Hepatocyte (in vitro differentiated cells): ENCODE measurements at regions not wholly inside any gene's neighbourhood (a gene's known extent, or its start where the extent isn't known, plus 50 kb on each side); places are given as distances from the start of the nearest gene placed in this dataset.

ENCODE experiments used
- DNase-seq: peaks from one replicate; pipeline ENCODE4 v3.0.0-alpha.2; 2016; ENCODE audit warnings: low spot score
- H2AFZ ChIP-seq: fragments of 200-600 bp; sonication (generic); 2 replicates; pipeline ENCODE4 v1.6.0; 2016; ENCODE audit warnings: antibody characterized with exemption, mild to moderate bottlenecking
- H3K27ac ChIP-seq: fragments of 200-600 bp; sonication (generic); 2 replicates; pipeline ENCODE4 v1.5.1; 2016; ENCODE audit warnings: mild to moderate bottlenecking
- H3K27me3 ChIP-seq: fragments of 200-600 bp; sonication (generic); 2 replicates; pipeline ENCODE4 v1.6.1; 2016
- H3K36me3 ChIP-seq: fragments of 200-600 bp; sonication (generic); replicated peaks from 2 replicates; pipeline ENCODE4 v1.5.1; 2016; ENCODE audit warnings: low read depth; ENCODE audit not compliant: insufficient read depth
- H3K4me1 ChIP-seq: fragments of 200-600 bp; sonication (generic); 2 replicates; pipeline ENCODE4 v1.5.1; 2016; ENCODE audit warnings: mild to moderate bottlenecking, moderate library complexity; ENCODE audit not compliant: insufficient read depth
- H3K4me2 ChIP-seq: fragments of 200-600 bp; sonication (generic); 2 replicates; pipeline ENCODE4 v1.6.0; 2016
- H3K4me3 ChIP-seq: fragments of 200-600 bp; sonication (generic); 2 replicates; pipeline ENCODE4 v1.5.1; 2016; ENCODE audit warnings: mild to moderate bottlenecking
- H3K79me2 ChIP-seq: fragments of 200-600 bp; sonication (generic); 2 replicates; pipeline ENCODE4 v1.6.0; 2017; ENCODE audit warnings: mild to moderate bottlenecking
- H3K9me2 ChIP-seq: fragments of 200-600 bp; sonication (generic); replicated peaks from 2 replicates; pipeline ENCODE4 v1.6.0; 2017; ENCODE audit warnings: mild to moderate bottlenecking; ENCODE audit not compliant: insufficient read depth
- H3K9me3 ChIP-seq: fragments of 200-600 bp; sonication (generic); 2 replicates; pipeline ENCODE4 v1.5.1; 2016; ENCODE audit warnings: low read depth, mild to moderate bottlenecking
- H4K20me1 ChIP-seq: fragments of 200-600 bp; sonication (generic); 2 replicates; pipeline ENCODE4 v1.6.0; 2016; ENCODE audit warnings: mild to moderate bottlenecking; ENCODE audit not compliant: insufficient read depth, poor library complexity, severe bottlenecking
- CTCF ChIP-seq: fragments of 200-600 bp; sonication (generic); IDR thresholded peaks from 2 replicates; pipeline ENCODE4 v1.5.1; 2016; ENCODE audit warnings: antibody characterized with exemption, mild to moderate bottlenecking; ENCODE audit not compliant: poor library complexity
- EZH2 ChIP-seq: fragments of 200-600 bp; sonication (generic); IDR thresholded peaks from 2 replicates; pipeline ENCODE4 v1.6.1; 2016; ENCODE audit warnings: antibody characterized with exemption, mild to moderate bottlenecking, borderline replicate concordance
- EZH2phosphoT487 ChIP-seq: fragments of 200-600 bp; sonication (generic); IDR thresholded peaks from one replicate; pipeline ENCODE4 v1.6.1; 2018; ENCODE audit warnings: antibody characterized with exemption, mild to moderate bottlenecking, low read depth, moderate library complexity; ENCODE audit not compliant: unreplicated experiment, severe bottlenecking
- WGBS: methylation state at CpG from one replicate; pipeline ENCODE4 v1.1.6; 2016; ENCODE audit warnings: low lambda C conversion rate; ENCODE audit errors: missing lambda C conversion rate; 5-methylcytosine and 5-hydroxymethylcytosine counted together

- WGBS = 69% methylated on average over 2 of the region's 2 CpGs
- Histone ChIP-seq H3K79me2 (no peaks in the 10 kb centered on the region), H3K27me3 (no peaks in the 10 kb centered on the region), H3K4me3 (no peak overlapping the region), H4K20me1 (no peaks in the 10 kb centered on the region), H3K9me2 (no peaks in the 10 kb centered on the region), H3K27ac (no peak overlapping the region), H3K9me3 (no peaks in the 10 kb centered on the region), H3K4me1 (no peaks in the 10 kb centered on the region), H3K36me3 (no peaks in the 10 kb centered on the region), H2AFZ (no peak overlapping the region), H3K4me2 (no peak overlapping the region)
- no peak for TF ChIP-seq EZH2phosphoT487
- no peak for TF ChIP-seq EZH2
- no peak for TF ChIP-seq CTCF
- no peak for DNase-seq
Measured at GRCh38 chr14:27134200-27134599, 536.4 kb upstream of the NOVA1 start.

GRCh38 chr14:27145170-27145569 is 547.3 kb upstream of the NOVA1 start:
- Histone ChIP-seq H4K20me1 (no peaks in the 10 kb centered on the region), H3K9me3 (no peaks in the 10 kb centered on the region), H2AFZ (no peak overlapping the region), H3K27ac (no peak overlapping the region), H3K4me2 (no peak overlapping the region), H3K79me2 (no peaks in the 10 kb centered on the region), H3K9me2 (no peaks in the 10 kb centered on the region), H3K27me3 (no peaks in the 10 kb centered on the region), H3K36me3 (no peaks in the 10 kb centered on the region), H3K4me1 (no peaks in the 10 kb centered on the region), H3K4me3 (no peak overlapping the region)
- DNase-seq = no peak
- no peak for TF ChIP-seq EZH2
- no peak for TF ChIP-seq CTCF
- TF ChIP-seq EZH2phosphoT487 = no peak
- 96% methylated on average over 1 of the region's 1 CpG for WGBS

GRCh38 chr14:27148143-27148542 is 550.3 kb upstream of the NOVA1 start:
- Histone ChIP-seq H3K27ac (no peak overlapping the region), H3K27me3 (no peaks in the 10 kb centered on the region)
- DNase-seq = no peak

GRCh38 chr14:27164139-27164538 is 566.3 kb upstream of the NOVA1 start:
- Histone ChIP-seq H3K36me3 (no peaks in the 10 kb centered on the region), H3K79me2 (no peaks in the 10 kb centered on the region), H4K20me1 (no peaks in the 10 kb centered on the region), H3K27ac (no peak overlapping the region), H3K27me3 (no peaks in the 10 kb centered on the region), H3K4me3 (no peak overlapping the region), H3K4me1 (no peaks in the 10 kb centered on the region), H3K4me2 (no peak overlapping the region), H3K9me2 (no peaks in the 10 kb centered on the region), H3K9me3 (no peaks in the 10 kb centered on the region), H2AFZ (no peak overlapping the region)
- TF ChIP-seq EZH2 (no peak), CTCF (no peak), EZH2phosphoT487 (no peak)
- 95% methylated on average over 8 of the region's 8 CpGs for WGBS
- no peak for DNase-seq

More at GRCh38 chr14:27148143-27148542, 550.3 kb upstream of the NOVA1 start:
- Histone ChIP-seq H3K4me2 (no peak overlapping the region), H3K9me3 (no peaks in the 10 kb centered on the region), H3K79me2 (no peaks in the 10 kb centered on the region), H3K4me3 (no peak overlapping the region), H3K9me2 (no peaks in the 10 kb centered on the region), H3K36me3 (no peaks in the 10 kb centered on the region), H4K20me1 (no peaks in the 10 kb centered on the region), H2AFZ (no peak overlapping the region), H3K4me1 (no peaks in the 10 kb centered on the region)
- no peak for TF ChIP-seq EZH2phosphoT487
